GM18873 (cell line): ENCODE measurements at regions not wholly inside any gene's neighbourhood (a gene's known extent, or its start where the extent isn't known, plus 50 kb on each side); places are given as distances from the start of the nearest gene placed in this dataset.
"Not testable (repeated sequence)": the region's sequence is repeated elsewhere in the genome, so short reads cannot be mapped to it uniquely, and the experiment has no call there.

ENCODE experiments used
- ATAC-seq: cut with Tn5 transposase; IDR thresholded peaks from one replicate; pipeline ENCODE4 v1.9.1; 2021; ENCODE audit warnings: mild to moderate bottlenecking, moderate library complexity, moderate number of reproducible peaks; ENCODE audit not compliant: unreplicated experiment, low FRiP score

- no peak for ATAC-seq
These were observed 276.0 kb downstream of the RWDD3 start for GRCh38 chr1:95509989-95510388.

GRCh38 chr1:95512925-95513324 lies 278.9 kb downstream of the RWDD3 start:
- no peak for ATAC-seq

GRCh38 chr1:95517506-95517905 lies 283.5 kb downstream of the RWDD3 start:
- no peak for ATAC-seq

GRCh38 chr1:95518310-95518709 lies 284.3 kb downstream of the RWDD3 start:
- ATAC-seq, result no peak

- ATAC-seq, result no peak
These were observed 286.4 kb downstream of the RWDD3 start for GRCh38 chr1:95520390-95520789.

GRCh38 chr1:95532335-95532734 lies 298.3 kb downstream of the RWDD3 start:
- no peak for ATAC-seq

- ATAC-seq, result no peak
These were observed 301.0 kb downstream of the RWDD3 start for GRCh38 chr1:95534985-95535384.

GRCh38 chr1:95535614-95536013 lies 301.6 kb downstream of the RWDD3 start:
- ATAC-seq, result no peak

GRCh38 chr1:95536501-95536900 lies 302.5 kb downstream of the RWDD3 start:
- no peak for ATAC-seq

- ATAC-seq, result no peak
These were observed 303.2 kb downstream of the RWDD3 start for GRCh38 chr1:95537176-95537575.

- not testable (repeated sequence) for ATAC-seq
These were observed 304.2 kb downstream of the RWDD3 start for GRCh38 chr1:95538242-95538641.

GRCh38 chr1:95542936-95543335 lies 308.9 kb downstream of the RWDD3 start:
- no peak for ATAC-seq

GRCh38 chr1:95547005-95547404 lies 313.0 kb downstream of the RWDD3 start:
- no peak for ATAC-seq

- no peak for ATAC-seq
These were observed 314.2 kb downstream of the RWDD3 start for GRCh38 chr1:95548211-95548610.

- ATAC-seq, result no peak
These were observed 317.2 kb downstream of the RWDD3 start for GRCh38 chr1:95551201-95551600.

GRCh38 chr1:95553595-95553994 lies 319.6 kb downstream of the RWDD3 start:
- no peak for ATAC-seq

- no peak for ATAC-seq
These were observed 320.4 kb downstream of the RWDD3 start for GRCh38 chr1:95554408-95554807.

- ATAC-seq, result no peak
These were observed 324.8 kb downstream of the RWDD3 start for GRCh38 chr1:95558791-95559190.

- ATAC-seq, result no peak
These were observed 327.3 kb downstream of the RWDD3 start for GRCh38 chr1:95561346-95561745.

- ATAC-seq, result no peak
These were observed 328.2 kb downstream of the RWDD3 start for GRCh38 chr1:95562230-95562629.

- no peak for ATAC-seq
These were observed 338.0 kb downstream of the RWDD3 start for GRCh38 chr1:95572002-95572401.

- ATAC-seq, result no peak
These were observed 339.0 kb downstream of the RWDD3 start for GRCh38 chr1:95572962-95573361.

- no peak for ATAC-seq
These were observed 341.3 kb downstream of the RWDD3 start for GRCh38 chr1:95575291-95575690.
